MM.1S (cell line): ENCODE measurements at regions not wholly inside any gene's neighbourhood (a gene's known extent, or its start where the extent isn't known, plus 50 kb on each side); places are given as distances from the start of the nearest gene placed in this dataset.
"Not testable (repeated sequence)": the region's sequence is repeated elsewhere in the genome, so short reads cannot be mapped to it uniquely, and the experiment has no call there.

Experiments
- DNase-seq: peaks from one replicate; pipeline ENCODE4 v3.0.0-alpha.2; 2015
- H2AFZ ChIP-seq: fragments of 300-600 bp; sonication (generic); 2 replicates; pipeline ENCODE4 v1.6.0; 2016; ENCODE audit warnings: antibody characterized with exemption, low read length
- H3F3A ChIP-seq: fragments of 300-600 bp; sonication (generic); 2 replicates; pipeline ENCODE4 v1.6.1; 2016; ENCODE audit warnings: mild to moderate bottlenecking, antibody characterized with exemption, low read length, moderate library complexity, mixed read lengths; ENCODE audit not compliant: insufficient read depth
- H3K27ac ChIP-seq: fragments of 300-600 bp; sonication (generic); 2 replicates; pipeline ENCODE4 v1.5.1; 2016; ENCODE audit warnings: mild to moderate bottlenecking, low read length
- H3K27me3 ChIP-seq: fragments of 300-600 bp; sonication (generic); replicated peaks from 2 replicates; pipeline ENCODE4 v1.6.0; 2016; ENCODE audit warnings: low read length; ENCODE audit not compliant: insufficient read depth
- H3K36me3 ChIP-seq: fragments of 300-600 bp; sonication (generic); replicated peaks from 2 replicates; pipeline ENCODE4 v1.6.1; 2016; ENCODE audit warnings: mild to moderate bottlenecking, low read length, mixed read lengths; ENCODE audit not compliant: insufficient read depth
- H3K4me1 ChIP-seq: fragments of 300-600 bp; sonication (generic); 2 replicates; pipeline ENCODE4 v1.6.1; 2016; ENCODE audit warnings: low read length, mixed read lengths
- H3K4me2 ChIP-seq: fragments of 300-600 bp; sonication (generic); 2 replicates; pipeline ENCODE4 v1.6.0; 2016; ENCODE audit warnings: low read depth, low read length
- H3K4me3 ChIP-seq: fragments of 300-600 bp; sonication (generic); 2 replicates; pipeline ENCODE4 v1.5.1; 2016; ENCODE audit warnings: low read length, mixed read lengths
- H3K79me2 ChIP-seq: fragments of 300-600 bp; sonication (generic); 2 replicates; pipeline ENCODE4 v1.6.1; 2016; ENCODE audit warnings: mixed run types, low read length, mixed read lengths
- H3K9ac ChIP-seq: fragments of 300-600 bp; sonication (generic); 2 replicates; pipeline ENCODE4 v1.6.1; 2016; ENCODE audit warnings: low read length, mixed read lengths
- H3K9me2 ChIP-seq: fragments of 300-600 bp; sonication (generic); replicated peaks from 2 replicates; pipeline ENCODE4 v1.6.1; 2016; ENCODE audit warnings: mild to moderate bottlenecking, low read length, mixed read lengths; ENCODE audit not compliant: insufficient read depth
- H3K9me3 ChIP-seq: fragments of 300-600 bp; sonication (generic); replicated peaks from 2 replicates; pipeline ENCODE4 v1.6.1; 2016; ENCODE audit warnings: mild to moderate bottlenecking, low read length, mixed read lengths; ENCODE audit not compliant: insufficient read depth
- H4K20me1 ChIP-seq: fragments of 300-600 bp; sonication (generic); 2 replicates; pipeline ENCODE4 v1.6.1; 2016; ENCODE audit warnings: mild to moderate bottlenecking, low read length, moderate library complexity, mixed read lengths; ENCODE audit not compliant: insufficient read depth
- CTCF ChIP-seq: fragments of 300-600 bp; sonication (generic); IDR thresholded peaks from 2 replicates; pipeline ENCODE4 v1.5.1; 2016; ENCODE audit warnings: antibody characterized with exemption, low read length, mixed read lengths
- EZH2 ChIP-seq: fragments of 300-600 bp; sonication (generic); optimal IDR thresholded peaks from 2 replicates; pipeline ENCODE3; 2017; ENCODE audit warnings: low read depth, mild to moderate bottlenecking, antibody characterized with exemption, low read length, mixed read lengths
- EZH2phosphoT487 ChIP-seq: fragments of 300-600 bp; sonication (generic); IDR thresholded peaks from 2 replicates; pipeline ENCODE4 v1.6.1; 2018; ENCODE audit warnings: antibody characterized with exemption, low read length

GRCh38 chrX:55924574-55924973 lies 207.0 kb downstream of the RRAGB start:
- Histone ChIP-seq H3K9ac (no peak overlapping the region), H4K20me1 (no peaks in the 10 kb centered on the region), H3K36me3 (no peaks in the 10 kb centered on the region), H3K4me1 (peaks cover 22% of the 10 kb centered on the region), H3K4me3 (no peak overlapping the region), H3K9me3 (no peaks in the 10 kb centered on the region), H2AFZ (no peak overlapping the region), H3K79me2 (no peaks in the 10 kb centered on the region), H3K4me2 (no peak overlapping the region), H3F3A (peaks cover 18% of the 10 kb centered on the region), H3K27ac (no peak overlapping the region), H3K9me2 (no peaks in the 10 kb centered on the region), H3K27me3 (no peaks in the 10 kb centered on the region)
- TF ChIP-seq EZH2phosphoT487 = no peak
- TF ChIP-seq EZH2 = no peak
- no peak for TF ChIP-seq CTCF
- DNase-seq = peak; percentile 27

GRCh38 chrX:55928529-55928928 lies 211.0 kb downstream of the RRAGB start:
- H3K4me3 ChIP-seq, H3K9ac ChIP-seq, H3K27ac ChIP-seq, H3K4me2 ChIP-seq, H3K9me3 ChIP-seq, H2AFZ ChIP-seq, H3K9me2 ChIP-seq, H3F3A ChIP-seq, H4K20me1 ChIP-seq, DNase-seq, H3K4me1 ChIP-seq, H3K79me2 ChIP-seq, H3K27me3 ChIP-seq, H3K36me3 ChIP-seq: not testable (repeated sequence)
